Brain pericyte (primary cell): ENCODE measurements at regions not wholly inside any gene's neighbourhood (a gene's known extent, or its start where the extent isn't known, plus 50 kb on each side); places are given as distances from the start of the nearest gene placed in this dataset.

Source experiments
- DNase-seq: peaks from one replicate; pipeline ENCODE4 v3.0.0-alpha.2; 2012; ENCODE audit warnings: low read depth, low spot score

GRCh38 chr11:15905366-15906104 is 450.8 kb downstream of the SOX6 start:
- no peak for DNase-seq

DNA sequence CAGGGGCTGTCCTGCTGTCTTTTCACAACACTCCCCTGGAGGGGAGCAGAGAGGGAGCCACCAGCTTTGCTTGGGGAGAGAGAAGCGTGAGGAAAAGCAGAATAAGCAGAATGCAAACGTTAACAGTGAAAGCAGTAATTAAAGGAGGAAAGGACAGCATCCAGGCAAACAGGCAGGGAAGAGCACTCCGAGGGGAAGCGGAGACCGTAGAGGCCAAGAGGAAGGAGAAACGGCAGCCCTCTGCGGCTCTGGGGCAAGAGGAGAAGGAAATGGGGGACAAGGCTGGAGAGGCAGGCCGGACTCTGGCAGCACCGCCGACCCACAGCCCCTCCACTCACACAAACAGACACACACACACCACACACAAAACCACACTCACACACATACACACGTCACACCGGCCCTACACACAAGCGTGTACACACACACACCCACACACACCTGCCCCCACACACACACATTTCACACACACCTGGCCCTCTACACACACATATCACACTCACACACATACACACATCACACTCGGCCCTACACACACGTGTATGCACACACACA is 449.8 kb downstream of the SOX6 start:
- no peak for DNase-seq

- DNase-seq: no peak
Observed at GRCh38 chr11:15907806-15908205, 448.5 kb downstream of the SOX6 start.

DNA sequence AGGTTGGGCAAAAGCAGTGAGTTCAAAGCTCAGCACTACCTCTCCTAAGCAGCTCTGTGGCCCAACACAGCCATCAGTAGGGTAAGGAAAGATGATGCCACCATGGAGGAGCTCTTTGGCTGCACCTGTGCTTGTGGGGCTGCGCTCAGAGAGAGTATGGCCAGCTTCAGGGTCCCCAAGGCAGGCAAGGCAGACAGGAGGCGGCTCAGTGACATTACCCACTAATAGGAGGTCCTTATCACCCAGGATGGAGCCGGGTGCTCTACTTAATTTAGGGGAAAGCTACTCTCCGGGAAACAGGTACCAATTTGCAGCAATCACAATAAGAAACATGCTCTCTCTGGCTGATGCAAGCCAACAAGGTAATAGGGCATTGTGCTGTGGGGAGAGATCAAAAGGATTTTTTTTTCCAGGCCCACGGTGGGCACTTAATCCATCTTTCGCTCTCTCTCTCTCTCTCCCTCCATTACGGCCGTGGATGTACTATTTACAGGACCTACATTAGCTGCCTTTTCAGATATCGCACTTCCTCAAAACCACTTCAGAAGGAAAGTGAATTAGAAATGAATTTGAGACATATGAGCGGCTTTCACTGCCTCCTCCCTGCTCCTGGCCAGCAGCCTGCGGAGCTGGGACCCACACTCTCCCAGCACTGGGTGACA is 446.3 kb downstream of the SOX6 start:
- DNase-seq: no peak

DNA sequence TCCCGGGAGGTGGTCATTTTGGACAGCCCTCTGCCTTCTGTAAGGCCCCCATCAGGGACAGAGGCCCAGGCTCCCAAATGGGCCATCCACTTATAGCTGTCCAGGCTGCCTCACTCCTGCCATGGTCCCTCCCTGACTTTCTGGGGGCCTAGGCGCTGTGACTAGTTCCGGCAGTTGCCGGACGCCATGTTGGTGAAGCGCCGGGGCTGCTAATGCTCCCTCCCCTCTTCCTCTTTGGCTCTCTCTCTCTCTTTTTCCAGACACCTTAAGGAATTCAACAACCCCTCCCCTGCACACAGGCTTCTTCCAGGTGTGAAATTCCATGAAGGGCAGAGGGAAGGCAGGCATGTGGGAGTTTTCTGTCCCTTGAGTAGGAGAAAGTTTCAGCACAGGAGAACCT is 445.6 kb downstream of the SOX6 start:
- no peak for DNase-seq

GRCh38 chr11:15911377-15912044 is 444.8 kb downstream of the SOX6 start:
- no peak for DNase-seq

- no peak for DNase-seq
Observed at GRCh38 chr11:15912291-15912690, 444.1 kb downstream of the SOX6 start.

- no peak for DNase-seq
Observed at GRCh38 chr11:15912825-15913224, 443.5 kb downstream of the SOX6 start.

DNA sequence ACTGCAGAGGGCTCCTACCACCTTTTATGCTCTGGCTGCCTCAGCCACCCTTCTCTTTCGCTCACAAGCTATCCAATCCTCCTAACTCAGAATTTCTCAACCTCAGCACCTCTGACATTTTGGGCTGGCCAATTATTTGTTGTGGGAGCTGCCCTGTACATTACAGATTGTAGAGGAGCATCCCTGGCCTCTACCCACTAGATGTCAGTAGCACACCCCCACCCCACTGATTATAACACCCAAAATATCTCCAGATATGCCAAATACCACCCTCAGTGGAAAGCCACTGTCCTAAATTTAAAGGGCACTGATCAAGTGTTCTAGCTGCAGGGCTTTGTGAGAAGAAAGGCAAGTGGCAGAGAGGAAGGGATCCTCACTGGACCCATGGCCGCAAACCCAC is 443.1 kb downstream of the SOX6 start:
- no peak for DNase-seq
